Neuronal stem cell (in vitro differentiated cells): ENCODE measurements at regions not wholly inside any gene's neighbourhood (a gene's known extent, or its start where the extent isn't known, plus 50 kb on each side); places are given as distances from the start of the nearest gene placed in this dataset. TPM values are rescaled to one million over a fixed set of nuclear protein-coding genes. Genes with fewer than 3 reads are reported as not detected.

Experiments used
- small RNA-seq: library from polyadenylated mRNA; stranded (forward); fragments of <200 nt; extraction: miRNeasy Mini kit (QIAGEN cat#:217004); gene quantifications from one replicate; pipeline ENCODE3, GENCODE V24; 2013; ENCODE audit not compliant: insufficient read depth

Small RNA genes in the stretch of these regions (small RNA-seq; reads per million reads assigned to genes)
- not detected for gene SNRPCP14
